A549 (cell line): ENCODE measurements at regions not wholly inside any gene's neighbourhood (a gene's known extent, or its start where the extent isn't known, plus 50 kb on each side); places are given as distances from the start of the nearest gene placed in this dataset.

Experiments used
- CTCF ChIP-seq: fragments of >200 bp; sonication (Bioruptor Twin); formaldehyde crosslinking; IDR thresholded peaks from 3 replicates; pipeline ENCODE4 v1.5.1; 2016
- EP300 ChIP-seq, 2 experiments: fragments of >200 bp; sonication (Bioruptor Twin); formaldehyde crosslinking; IDR thresholded peaks; 2 replicates in 1 of 2; 3 replicates in 1 of 2; pipeline ENCODE4 v1.6.1; 2016 to 2017
- KDM1A ChIP-seq: fragments of 200-600 bp; sonication (generic); IDR thresholded peaks from 2 replicates; pipeline ENCODE4 v1.6.1; 2016; ENCODE audit warnings: low read depth, mild to moderate bottlenecking
- MAX ChIP-seq: IDR thresholded peaks from 2 replicates; pipeline ENCODE4 v1.6.1; 2012
- MAZ ChIP-seq: fragments of 150-350 bp; IDR thresholded peaks from 2 replicates; pipeline ENCODE4 v1.6.1; 2014; ENCODE audit warnings: antibody characterized with exemption, low read depth, low read length, borderline replicate concordance
- SREBF2 ChIP-seq: fragments of 450-650 bp; IDR thresholded peaks from 2 replicates; pipeline ENCODE4 v1.6.1; 2014; ENCODE audit warnings: mild to moderate bottlenecking, moderate library complexity
- TF ChIP-seq, protein P1 (sequence below): fragments of 200-600 bp; sonication (generic); IDR thresholded peaks from 2 replicates; pipeline ENCODE4 v1.6.1; 2016; ENCODE audit warnings: antibody characterized with exemption, mild to moderate bottlenecking, moderate library complexity

GRCh38 chr6:97863697-97864096 is 580.7 kb upstream of the MMS22L start:
- TF ChIP-seq CTCF (no peak), KDM1A (no peak), MAZ (no peak), EP300 (IDR thresholded peaks at IDR 0.05) (no peak), SREBF2 (no peak), MAX (no peak)
- TF ChIP-seq, protein P1, sequence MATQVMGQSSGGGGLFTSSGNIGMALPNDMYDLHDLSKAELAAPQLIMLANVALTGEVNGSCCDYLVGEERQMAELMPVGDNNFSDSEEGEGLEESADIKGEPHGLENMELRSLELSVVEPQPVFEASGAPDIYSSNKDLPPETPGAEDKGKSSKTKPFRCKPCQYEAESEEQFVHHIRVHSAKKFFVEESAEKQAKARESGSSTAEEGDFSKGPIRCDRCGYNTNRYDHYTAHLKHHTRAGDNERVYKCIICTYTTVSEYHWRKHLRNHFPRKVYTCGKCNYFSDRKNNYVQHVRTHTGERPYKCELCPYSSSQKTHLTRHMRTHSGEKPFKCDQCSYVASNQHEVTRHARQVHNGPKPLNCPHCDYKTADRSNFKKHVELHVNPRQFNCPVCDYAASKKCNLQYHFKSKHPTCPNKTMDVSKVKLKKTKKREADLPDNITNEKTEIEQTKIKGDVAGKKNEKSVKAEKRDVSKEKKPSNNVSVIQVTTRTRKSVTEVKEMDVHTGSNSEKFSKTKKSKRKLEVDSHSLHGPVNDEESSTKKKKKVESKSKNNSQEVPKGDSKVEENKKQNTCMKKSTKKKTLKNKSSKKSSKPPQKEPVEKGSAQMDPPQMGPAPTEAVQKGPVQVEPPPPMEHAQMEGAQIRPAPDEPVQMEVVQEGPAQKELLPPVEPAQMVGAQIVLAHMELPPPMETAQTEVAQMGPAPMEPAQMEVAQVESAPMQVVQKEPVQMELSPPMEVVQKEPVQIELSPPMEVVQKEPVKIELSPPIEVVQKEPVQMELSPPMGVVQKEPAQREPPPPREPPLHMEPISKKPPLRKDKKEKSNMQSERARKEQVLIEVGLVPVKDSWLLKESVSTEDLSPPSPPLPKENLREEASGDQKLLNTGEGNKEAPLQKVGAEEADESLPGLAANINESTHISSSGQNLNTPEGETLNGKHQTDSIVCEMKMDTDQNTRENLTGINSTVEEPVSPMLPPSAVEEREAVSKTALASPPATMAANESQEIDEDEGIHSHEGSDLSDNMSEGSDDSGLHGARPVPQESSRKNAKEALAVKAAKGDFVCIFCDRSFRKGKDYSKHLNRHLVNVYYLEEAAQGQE: no peak
